Cardiac fibroblast (primary cell): ENCODE measurements at regions not wholly inside any gene's neighbourhood (a gene's known extent, or its start where the extent isn't known, plus 50 kb on each side); places are given as distances from the start of the nearest gene placed in this dataset.

Source experiments
- DNase-seq, 2 donors: peaks; one replicate each; pipeline versions ENCODE4 v3.0.0 to v3.0.0-alpha.2; 2010; ENCODE audit warnings: low read depth in 2 of 2
- H3K4me3 ChIP-seq, 2 donors: replicated peaks in 1 of 2; 1 replicate in 1 of 2; 2 replicates in 1 of 2; pipeline ENCODE4 v1.5.1; 2011; ENCODE audit warnings: low read depth in 2 of 2, low read length in 2 of 2, mild to moderate bottlenecking in 2 of 2, moderate library complexity in 1 of 2
- TF ChIP-seq, protein P1 (sequence below): IDR thresholded peaks from one replicate; pipeline ENCODE4 v1.5.1; 2011; ENCODE audit warnings: low read depth, mild to moderate bottlenecking, low read length, inconsistent platforms

DNA sequence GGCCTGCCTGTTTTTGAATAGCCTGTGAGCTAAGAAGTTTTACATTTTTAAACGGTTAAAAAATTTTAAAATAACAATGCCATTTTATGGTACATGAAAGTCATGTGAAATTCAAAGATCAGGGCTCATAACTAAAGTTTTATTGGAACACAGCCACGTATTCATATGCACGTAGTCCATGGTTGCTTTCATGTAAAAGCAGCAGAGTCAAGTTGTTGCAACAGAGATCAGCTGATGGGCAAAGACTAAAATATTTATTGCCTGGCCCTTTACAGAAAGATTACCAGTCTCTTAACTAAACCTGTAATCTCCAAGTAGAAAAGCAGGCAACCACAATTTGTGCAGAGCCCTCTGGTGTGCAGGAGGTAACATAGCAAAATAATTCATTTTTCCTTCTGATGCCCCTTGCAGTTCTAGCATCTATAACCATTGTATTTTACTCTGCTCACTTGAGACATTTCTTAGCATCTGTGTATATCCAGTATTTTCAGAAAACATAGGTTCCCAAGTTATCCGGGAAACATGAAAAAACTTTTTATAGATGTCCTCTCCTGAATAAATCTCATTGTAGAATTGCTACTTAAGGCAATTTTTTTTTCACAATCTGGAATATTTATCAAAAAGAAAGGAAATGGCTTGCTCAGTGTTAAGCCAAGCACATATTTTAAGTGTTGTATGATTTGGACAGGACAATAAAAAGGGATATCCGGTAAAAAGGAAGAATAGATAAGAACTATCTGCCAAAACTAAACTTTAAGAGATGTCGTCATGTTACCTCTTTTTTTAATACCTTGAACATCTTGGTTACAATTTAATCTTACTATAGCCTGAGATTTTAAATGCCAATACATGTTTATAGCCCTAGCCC is 430.8 kb downstream of the PLPP3 start:
- DNase-seq = no peak
- TF ChIP-seq, protein P1, sequence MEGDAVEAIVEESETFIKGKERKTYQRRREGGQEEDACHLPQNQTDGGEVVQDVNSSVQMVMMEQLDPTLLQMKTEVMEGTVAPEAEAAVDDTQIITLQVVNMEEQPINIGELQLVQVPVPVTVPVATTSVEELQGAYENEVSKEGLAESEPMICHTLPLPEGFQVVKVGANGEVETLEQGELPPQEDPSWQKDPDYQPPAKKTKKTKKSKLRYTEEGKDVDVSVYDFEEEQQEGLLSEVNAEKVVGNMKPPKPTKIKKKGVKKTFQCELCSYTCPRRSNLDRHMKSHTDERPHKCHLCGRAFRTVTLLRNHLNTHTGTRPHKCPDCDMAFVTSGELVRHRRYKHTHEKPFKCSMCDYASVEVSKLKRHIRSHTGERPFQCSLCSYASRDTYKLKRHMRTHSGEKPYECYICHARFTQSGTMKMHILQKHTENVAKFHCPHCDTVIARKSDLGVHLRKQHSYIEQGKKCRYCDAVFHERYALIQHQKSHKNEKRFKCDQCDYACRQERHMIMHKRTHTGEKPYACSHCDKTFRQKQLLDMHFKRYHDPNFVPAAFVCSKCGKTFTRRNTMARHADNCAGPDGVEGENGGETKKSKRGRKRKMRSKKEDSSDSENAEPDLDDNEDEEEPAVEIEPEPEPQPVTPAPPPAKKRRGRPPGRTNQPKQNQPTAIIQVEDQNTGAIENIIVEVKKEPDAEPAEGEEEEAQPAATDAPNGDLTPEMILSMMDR = no peak
- H3K4me3 ChIP-seq = no peak overlapping the region

DNA sequence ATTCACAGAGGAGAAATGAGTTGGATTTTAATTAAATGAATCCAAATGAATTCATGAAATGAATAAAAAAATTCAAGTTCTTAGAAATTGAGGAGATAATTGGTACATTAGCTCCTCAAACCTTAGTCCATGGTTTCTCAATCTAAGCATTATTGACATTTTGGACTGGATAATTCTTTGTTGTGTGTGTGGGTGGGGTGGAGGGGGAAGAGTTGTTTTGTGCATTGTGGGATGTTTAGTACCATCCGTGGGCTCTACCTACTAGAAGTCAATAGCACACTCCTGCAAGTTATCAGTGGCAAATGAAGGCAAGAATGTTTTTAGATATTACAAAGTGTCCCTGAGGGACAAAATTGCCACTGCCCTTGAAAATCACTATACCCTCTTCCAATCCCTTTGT is 431.9 kb downstream of the PLPP3 start:
- DNase-seq = no peak
- TF ChIP-seq, protein P1 = no peak
- H3K4me3 ChIP-seq = no peak overlapping the region

DNA sequence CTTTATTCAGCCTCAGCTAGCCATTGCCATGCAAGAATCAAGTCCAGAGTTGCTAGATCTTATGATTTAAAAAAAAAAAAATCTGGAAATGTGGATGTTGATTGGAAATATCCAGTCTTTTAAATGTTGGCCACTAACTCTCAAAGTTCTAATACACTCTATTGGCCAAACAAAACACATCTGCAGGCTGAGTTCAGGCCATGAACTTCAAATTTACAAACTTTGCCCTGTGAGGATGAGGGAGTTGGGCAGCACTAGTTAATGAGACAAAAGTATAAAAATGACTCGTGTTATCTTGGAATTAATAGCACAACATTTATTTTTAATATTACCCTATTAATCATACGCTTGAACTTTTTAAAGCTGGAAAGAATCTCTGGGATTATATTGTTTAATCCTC is 432.3 kb downstream of the PLPP3 start:
- DNase-seq = no peak
- TF ChIP-seq, protein P1 = no peak
- H3K4me3 ChIP-seq = no peak overlapping the region

DNA sequence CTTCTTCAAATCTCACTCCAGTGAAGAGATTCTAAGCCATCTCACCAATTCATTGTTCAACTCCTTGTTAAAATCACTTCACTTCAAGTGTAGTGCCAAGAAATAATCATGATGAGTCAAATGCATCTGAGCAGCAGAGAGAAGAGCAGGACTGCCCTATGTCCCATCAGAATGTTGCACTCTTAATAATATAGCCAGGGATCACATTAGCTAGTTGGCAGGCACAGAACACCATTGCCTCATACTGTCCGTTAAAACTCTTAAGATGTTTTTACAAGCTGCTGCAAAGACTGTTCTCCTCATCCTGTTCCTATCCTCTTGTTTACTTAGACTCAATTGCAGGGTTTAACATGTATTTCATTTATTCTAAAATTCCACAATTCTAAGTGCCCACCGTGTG is 432.9 kb downstream of the PLPP3 start:
- DNase-seq = peak; percentile 75 to 82
- TF ChIP-seq, protein P1 = no peak
- no peak overlapping the region for H3K4me3 ChIP-seq

DNA sequence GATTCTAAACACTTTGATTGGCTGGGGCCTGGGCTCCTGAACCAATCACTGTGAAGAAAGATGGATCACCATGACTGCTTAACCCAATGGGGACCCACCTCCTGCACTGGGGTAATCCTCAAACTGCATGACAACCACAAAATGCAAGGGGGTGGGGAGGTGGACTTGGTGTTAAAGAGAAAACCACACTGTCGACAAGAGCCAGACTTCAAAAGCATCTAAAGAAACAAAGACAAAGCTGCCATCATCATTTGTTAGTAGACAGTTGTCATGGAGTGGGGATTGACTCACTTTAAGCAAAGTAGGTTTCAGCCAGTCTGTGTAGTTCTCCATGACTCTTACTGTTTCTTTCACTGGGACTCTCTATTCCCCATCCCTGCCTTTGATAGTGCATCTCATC is 433.8 kb downstream of the PLPP3 start:
- no peak for DNase-seq
- H3K4me3 ChIP-seq = no peak overlapping the region
- TF ChIP-seq, protein P1 = no peak

DNA sequence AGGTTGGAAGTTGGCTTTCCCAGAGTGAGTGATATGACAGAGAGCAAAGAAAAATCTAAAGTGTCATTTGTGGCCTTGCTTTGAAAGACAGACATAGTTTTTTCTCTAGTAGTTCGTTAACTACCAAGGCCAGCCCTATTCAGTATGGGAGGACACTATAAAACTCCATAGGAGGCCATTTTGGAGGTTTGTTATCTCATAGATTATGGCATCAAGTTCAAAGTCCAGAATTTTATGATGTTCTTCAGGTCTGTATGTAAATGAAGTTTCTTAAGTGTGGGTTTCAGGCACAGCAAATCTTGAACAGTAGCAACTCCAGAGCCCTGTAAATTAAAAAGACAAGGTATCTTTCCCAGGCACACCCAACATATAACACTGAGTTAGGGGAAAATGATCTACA is 437.1 kb downstream of the PLPP3 start:
- DNase-seq = no peak
- TF ChIP-seq, protein P1 = no peak
- no peak overlapping the region for H3K4me3 ChIP-seq

DNA sequence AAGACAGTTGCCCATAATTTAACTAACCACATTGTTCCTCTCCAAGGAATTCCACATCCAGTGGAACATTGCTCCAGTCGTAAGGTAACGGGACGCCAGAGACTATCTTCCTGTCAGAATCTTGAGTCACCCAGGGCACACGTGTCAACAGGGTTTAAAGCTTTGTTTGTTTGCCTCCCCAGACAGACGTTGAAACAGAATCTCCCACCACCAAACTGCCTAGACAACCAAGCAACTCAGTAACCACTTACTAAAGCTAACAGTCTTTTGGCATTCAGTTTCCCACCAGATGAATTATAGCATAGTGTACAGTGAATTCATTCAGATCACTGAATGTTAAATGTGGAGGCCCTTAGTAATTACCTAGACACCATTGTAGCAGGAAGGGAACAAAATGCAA is 439.5 kb downstream of the PLPP3 start:
- no peak overlapping the region for H3K4me3 ChIP-seq
- no peak for DNase-seq
- TF ChIP-seq, protein P1 = no peak
